KMS-11 (cell line): ENCODE measurements at regions not wholly inside any gene's neighbourhood (a gene's known extent, or its start where the extent isn't known, plus 50 kb on each side); places are given as distances from the start of the nearest gene placed in this dataset.

Experiments used
- H2AFZ ChIP-seq: fragments of 200-600 bp; sonication (generic); 2 replicates; pipeline ENCODE4 v1.6.1; 2016; ENCODE audit warnings: antibody characterized with exemption, mixed run types, low read depth
- H3K27ac ChIP-seq: fragments of 200-600 bp; sonication (generic); 2 replicates; pipeline ENCODE4 v1.6.1; 2016; ENCODE audit warnings: mild to moderate bottlenecking, mixed run types
- H3K27me3 ChIP-seq: fragments of 200-600 bp; sonication (generic); 2 replicates; pipeline ENCODE4 v1.6.1; 2017; ENCODE audit warnings: mild to moderate bottlenecking, low read depth, mixed run types, moderate library complexity; ENCODE audit not compliant: insufficient read depth
- H3K36me3 ChIP-seq: fragments of 200-600 bp; sonication (generic); 2 replicates; pipeline ENCODE4 v1.6.1; 2017; ENCODE audit warnings: mild to moderate bottlenecking, mixed run types; ENCODE audit not compliant: insufficient read depth
- H3K4me1 ChIP-seq: fragments of 200-600 bp; sonication (generic); 2 replicates; pipeline ENCODE4 v1.6.1; 2016; ENCODE audit warnings: mild to moderate bottlenecking, low read depth, mixed run types; ENCODE audit not compliant: poor library complexity, severe bottlenecking
- H3K4me2 ChIP-seq: fragments of 200-600 bp; sonication (generic); 2 replicates; pipeline ENCODE4 v1.7.0; 2016; ENCODE audit warnings: mild to moderate bottlenecking, mixed run types
- H3K4me3 ChIP-seq: fragments of 200-600 bp; sonication (generic); IDR thresholded peaks from 2 replicates; pipeline ENCODE4 v1.6.1; 2017; ENCODE audit warnings: low read depth, low read length, mixed read lengths; ENCODE audit not compliant: insufficient read depth
- H3K79me2 ChIP-seq: fragments of 200-600 bp; sonication (generic); 2 replicates; pipeline ENCODE4 v1.6.1; 2016; ENCODE audit warnings: low read depth, mixed run types; ENCODE audit not compliant: insufficient read depth
- H3K9ac ChIP-seq: fragments of 200-600 bp; sonication (generic); 2 replicates; pipeline ENCODE4 v1.6.1; 2016; ENCODE audit warnings: mild to moderate bottlenecking, mixed run types
- H4K20me1 ChIP-seq: fragments of 200-600 bp; sonication (generic); 2 replicates; pipeline ENCODE4 v1.6.1; 2016; ENCODE audit warnings: mild to moderate bottlenecking, mixed run types; ENCODE audit not compliant: insufficient read depth
- CTCF ChIP-seq: fragments of 200-600 bp; sonication (generic); conservative IDR thresholded peaks from 2 replicates; pipeline ENCODE4 v1.6.1; 2017; ENCODE audit warnings: low read depth, mild to moderate bottlenecking, antibody characterized with exemption, low read length, moderate library complexity, mixed read lengths

- H3K27me3 ChIP-seq, result no peaks in the 10 kb centered on the region
- no peaks in the 10 kb centered on the region for H4K20me1 ChIP-seq
- no peaks in the 10 kb centered on the region for H3K36me3 ChIP-seq
- H3K4me3 ChIP-seq, result no peak overlapping the region
- H2AFZ ChIP-seq, result no peak overlapping the region
- no peak overlapping the region for H3K4me2 ChIP-seq
- no peak overlapping the region for H3K9ac ChIP-seq
- no peaks in the 10 kb centered on the region for H3K79me2 ChIP-seq
- H3K27ac ChIP-seq, result no peak overlapping the region
- H3K4me1 ChIP-seq, result no peaks in the 10 kb centered on the region
- no peak for TF ChIP-seq CTCF
Observed at GRCh38 chr11:116386118-116386699, 386.6 kb downstream of the BUD13 start.

- Histone ChIP-seq H3K4me1 (no peaks in the 10 kb centered on the region), H3K4me3 (no peak overlapping the region), H3K36me3 (no peaks in the 10 kb centered on the region), H3K9ac (no peak overlapping the region), H3K4me2 (no peak overlapping the region), H3K79me2 (no peaks in the 10 kb centered on the region), H2AFZ (no peak overlapping the region), H3K27ac (no peak overlapping the region), H3K27me3 (no peaks in the 10 kb centered on the region), H4K20me1 (no peaks in the 10 kb centered on the region)
- TF ChIP-seq CTCF, result no peak
Observed at GRCh38 chr11:116384876-116385275, 387.9 kb downstream of the BUD13 start.

GRCh38 chr11:116384407-116384806 is 388.4 kb downstream of the BUD13 start:
- no peaks in the 10 kb centered on the region for H3K4me1 ChIP-seq
- H3K36me3 ChIP-seq, result no peaks in the 10 kb centered on the region
- no peaks in the 10 kb centered on the region for H4K20me1 ChIP-seq
- H3K27me3 ChIP-seq, result no peaks in the 10 kb centered on the region
- no peak overlapping the region for H3K9ac ChIP-seq
- H3K79me2 ChIP-seq, result no peaks in the 10 kb centered on the region
- H2AFZ ChIP-seq, result no peak overlapping the region
- no peak overlapping the region for H3K4me2 ChIP-seq
- no peak overlapping the region for H3K4me3 ChIP-seq
- TF ChIP-seq CTCF, result no peak
- no peak overlapping the region for H3K27ac ChIP-seq

GRCh38 chr11:116379185-116379828 is 393.5 kb downstream of the BUD13 start:
- no peak overlapping the region for H3K4me3 ChIP-seq
- no peaks in the 10 kb centered on the region for H3K79me2 ChIP-seq
- no peaks in the 10 kb centered on the region for H4K20me1 ChIP-seq
- no peaks in the 10 kb centered on the region for H3K36me3 ChIP-seq
- H2AFZ ChIP-seq, result no peak overlapping the region
- H3K4me1 ChIP-seq, result no peaks in the 10 kb centered on the region
- no peak overlapping the region for H3K27ac ChIP-seq
- no peak overlapping the region for H3K9ac ChIP-seq
- H3K27me3 ChIP-seq, result no peaks in the 10 kb centered on the region
- H3K4me2 ChIP-seq, result no peak overlapping the region
- TF ChIP-seq CTCF, result no peak
